Muscle of leg (tissue), 3 donors: ENCODE measurements at regions not wholly inside any gene's neighbourhood (a gene's known extent, or its start where the extent isn't known, plus 50 kb on each side); places are given as distances from the start of the nearest gene placed in this dataset.
A peak's percentile ranks its signal among the peaks of the same experiment; 100 is the strongest.
"Not testable (repeated sequence)": the region's sequence is repeated elsewhere in the genome, so short reads cannot be mapped to it uniquely, and the experiment has no call there.

Experiments used
- DNase-seq: peaks from one replicate; pipeline ENCODE4 v3.0.0; 2013
- H3K27ac ChIP-seq: one replicate; pipeline ENCODE4 v1.5.1; 2013; ENCODE audit warnings: mild to moderate bottlenecking, low read length, control low read depth
- H3K27me3 ChIP-seq: one replicate; pipeline ENCODE4 v1.6.1; 2013; ENCODE audit warnings: low read length; ENCODE audit not compliant: control insufficient read depth, insufficient read depth
- H3K36me3 ChIP-seq: one replicate; pipeline ENCODE4 v1.6.1; 2013; ENCODE audit warnings: low read length; ENCODE audit not compliant: control insufficient read depth, insufficient read depth
- H3K4me1 ChIP-seq: one replicate; pipeline ENCODE4 v1.6.1; 2013; ENCODE audit warnings: low read length; ENCODE audit not compliant: control insufficient read depth, insufficient read depth
- H3K4me3 ChIP-seq: one replicate; pipeline ENCODE4 v1.5.1; 2013; ENCODE audit warnings: low read length, control low read depth
- H3K9me3 ChIP-seq: replicated peaks from 2 replicates; pipeline ENCODE4 v1.6.1; 2013; ENCODE audit warnings: low read depth, low read length; ENCODE audit not compliant: control insufficient read depth
- WGBS: methylation state at CpG from one replicate; pipeline ENCODE4 v1.1.5; 2013; ENCODE audit warnings: missing lambda C conversion rate; ENCODE audit not compliant: insufficient coverage; 5-methylcytosine and 5-hydroxymethylcytosine counted together

- DNase-seq, H3K27me3 ChIP-seq, H3K9me3 ChIP-seq, H3K36me3 ChIP-seq, H3K4me1 ChIP-seq, H3K27ac ChIP-seq, H3K4me3 ChIP-seq: not testable (repeated sequence)
- no CpG with 5 or more reads among the region's 3 CpGs for WGBS
Observed at GRCh38 chr4:85054925-85055324, 88.4 kb upstream of the WDFY3 start.

DNA sequence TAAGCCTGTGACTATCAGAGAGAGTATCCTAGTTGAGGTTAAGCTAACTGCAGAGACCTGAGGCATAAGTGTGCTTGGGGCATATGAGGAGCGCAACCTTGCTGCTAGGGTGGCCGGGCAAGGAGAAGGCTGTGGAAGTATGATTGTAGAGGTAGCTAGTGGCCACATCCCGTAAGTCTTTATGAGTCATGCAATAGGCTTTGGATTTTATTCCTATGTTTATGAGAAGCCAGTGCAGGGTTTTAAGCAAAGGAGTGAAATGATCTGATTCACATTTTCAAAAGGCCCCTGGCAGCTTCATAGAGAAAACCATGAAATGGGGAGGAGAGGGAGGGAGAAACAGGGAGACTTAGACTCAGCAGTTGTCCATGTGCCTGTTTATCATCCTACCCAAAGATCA, 92.1 kb upstream of the WDFY3 start:
- Histone ChIP-seq H3K27ac (no peak overlapping the region), H3K36me3 (no peaks in the 10 kb centered on the region), H3K9me3 (no peaks in the 10 kb centered on the region), H3K4me1 (no peaks in the 10 kb centered on the region), H3K27me3 (no peaks in the 10 kb centered on the region), H3K4me3 (no peak overlapping the region)
- DNase-seq: no peak
- WGBS: 98% methylated on average over 3 of the region's 3 CpGs

- WGBS: no CpG with 5 or more reads among the region's 1 CpG
- Histone ChIP-seq H3K4me1 (no peaks in the 10 kb centered on the region), H3K9me3 (no peaks in the 10 kb centered on the region), H3K27me3 (no peaks in the 10 kb centered on the region), H3K27ac (no peak overlapping the region), H3K36me3 (no peaks in the 10 kb centered on the region), H3K4me3 (no peak overlapping the region)
- DNase-seq: no peak
Observed at GRCh38 chr4:85061974-85062373, 95.5 kb upstream of the WDFY3 start.

DNA sequence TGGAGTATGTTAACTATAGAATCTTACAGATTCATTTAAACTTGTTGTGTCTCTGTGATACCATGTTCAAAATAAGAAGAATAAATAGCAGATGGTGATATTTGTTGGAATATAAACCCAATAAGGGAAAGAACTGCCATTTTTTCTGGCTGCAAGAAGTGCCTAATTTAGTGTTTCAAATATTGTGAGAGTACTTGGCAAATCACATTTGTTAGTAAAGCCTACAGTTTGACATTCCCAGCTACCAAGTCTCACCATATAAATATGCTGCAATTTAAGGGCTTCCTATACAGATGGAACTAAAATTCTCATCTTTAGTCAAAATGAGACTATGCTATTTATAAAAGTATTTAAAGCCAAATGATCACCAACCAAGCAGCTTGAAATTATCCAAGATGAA, 96.0 kb upstream of the WDFY3 start:
- no peak overlapping the region for H3K4me3 ChIP-seq
- no peak for DNase-seq
- no peaks in the 10 kb centered on the region for H3K36me3 ChIP-seq
- H3K4me1 ChIP-seq: no peaks in the 10 kb centered on the region
- no peaks in the 10 kb centered on the region for H3K27me3 ChIP-seq
- H3K27ac ChIP-seq: no peak overlapping the region
- no peaks in the 10 kb centered on the region for H3K9me3 ChIP-seq

DNA sequence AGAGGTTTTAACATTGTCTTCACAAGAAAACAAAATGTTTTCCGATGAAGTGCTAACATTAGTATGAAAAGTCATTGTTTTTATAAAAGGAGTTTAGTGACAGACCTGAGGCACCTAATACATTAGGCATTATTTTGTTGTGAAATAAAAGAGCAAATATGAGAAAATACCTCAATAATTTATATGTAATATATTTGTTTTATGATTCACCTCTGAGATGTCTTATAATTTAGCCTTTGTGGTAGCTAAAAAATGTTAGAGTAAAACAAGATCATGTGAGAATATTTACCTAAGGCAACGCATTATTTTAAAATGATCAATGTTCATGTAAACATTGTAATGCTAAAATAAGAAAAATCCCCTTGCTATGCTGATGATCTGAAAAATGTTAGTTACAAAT, 100.9 kb upstream of the WDFY3 start:
- no peaks in the 10 kb centered on the region for H3K27me3 ChIP-seq
- no peaks in the 10 kb centered on the region for H3K9me3 ChIP-seq
- no CpG with 5 or more reads among the region's 2 CpGs for WGBS

DNA sequence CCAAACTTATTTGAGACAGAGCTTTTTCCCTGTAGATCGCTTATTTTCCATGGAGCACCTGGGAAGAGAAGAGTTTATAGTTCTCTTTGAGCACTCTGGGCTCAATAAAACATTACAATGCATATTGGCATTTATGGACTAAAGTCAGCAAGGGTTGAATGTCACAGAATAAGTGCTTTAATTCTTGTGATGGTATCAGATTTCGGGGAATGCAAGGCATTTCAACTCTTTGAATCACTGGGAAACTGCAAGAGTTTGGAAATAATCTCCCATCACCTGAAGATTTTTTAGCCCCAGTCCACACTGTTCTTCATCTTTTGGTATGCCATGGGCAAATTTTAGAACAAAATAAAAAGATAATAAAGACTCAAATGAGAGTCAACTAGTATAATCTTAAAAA, 111.5 kb upstream of the WDFY3 start:
- H3K4me1 ChIP-seq: no peaks in the 10 kb centered on the region
- no peak overlapping the region for H3K27ac ChIP-seq
- no peak overlapping the region for H3K4me3 ChIP-seq
- H3K27me3 ChIP-seq: no peaks in the 10 kb centered on the region
- no CpG with 5 or more reads among the region's 2 CpGs for WGBS
- no peaks in the 10 kb centered on the region for H3K36me3 ChIP-seq
- H3K9me3 ChIP-seq: no peaks in the 10 kb centered on the region
- DNase-seq: no peak

More for the DNA sequence above, 100.9 kb upstream of the WDFY3 start:
- Histone ChIP-seq H3K36me3 (no peaks in the 10 kb centered on the region), H3K27ac (no peak overlapping the region), H3K4me1 (no peaks in the 10 kb centered on the region), H3K4me3 (no peak overlapping the region)
- no peak for DNase-seq

GRCh38 chr4:85081196-85081595, 114.7 kb upstream of the WDFY3 start:
- H3K27ac ChIP-seq: no peak overlapping the region
- no peak for DNase-seq
- H3K4me1 ChIP-seq: no peaks in the 10 kb centered on the region
- WGBS: no CpG with 5 or more reads among the region's 1 CpG
- no peaks in the 10 kb centered on the region for H3K36me3 ChIP-seq
- H3K9me3 ChIP-seq: no peaks in the 10 kb centered on the region
- no peaks in the 10 kb centered on the region for H3K27me3 ChIP-seq
- H3K4me3 ChIP-seq: no peak overlapping the region

GRCh38 chr4:85084371-85085094, 118.0 kb upstream of the WDFY3 start:
- no peak overlapping the region for H3K4me3 ChIP-seq
- H3K9me3 ChIP-seq: peaks cover 3% of the 10 kb centered on the region
- no peaks in the 10 kb centered on the region for H3K27me3 ChIP-seq
- no peaks in the 10 kb centered on the region for H3K4me1 ChIP-seq
- DNase-seq: peak; percentile 87
- WGBS: no CpG with 5 or more reads among the region's 3 CpGs
- no peak overlapping the region for H3K27ac ChIP-seq
- no peaks in the 10 kb centered on the region for H3K36me3 ChIP-seq

DNA sequence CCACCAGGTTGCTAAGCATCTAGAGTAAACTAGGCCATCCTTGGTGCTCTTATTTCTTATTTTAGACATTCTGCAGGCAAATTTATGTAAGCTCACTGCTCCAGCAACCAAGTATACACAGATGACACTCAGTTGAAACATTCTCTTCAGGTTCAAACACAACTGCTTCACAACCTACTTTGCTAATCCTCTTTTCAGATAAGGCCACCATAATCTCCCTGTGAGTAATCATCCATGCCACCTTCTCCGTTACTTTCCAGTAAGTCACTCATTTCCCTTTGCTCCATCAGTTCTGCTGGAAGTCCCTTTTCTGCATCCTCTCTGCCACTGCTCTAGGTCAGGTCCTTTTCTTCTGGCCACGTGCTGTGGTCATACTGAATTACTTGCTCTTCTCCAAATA, 120.2 kb upstream of the WDFY3 start:
- Histone ChIP-seq H3K27ac (no peak overlapping the region), H3K36me3 (no peaks in the 10 kb centered on the region), H3K4me1 (no peaks in the 10 kb centered on the region), H3K27me3 (no peaks in the 10 kb centered on the region), H3K9me3 (peaks cover 3% of the 10 kb centered on the region), H3K4me3 (no peak overlapping the region)
- 100% methylated on average over 1 of the region's 2 CpGs for WGBS
- no peak for DNase-seq

- no CpG with 5 or more reads among the region's 3 CpGs for WGBS
- no peak for DNase-seq
Observed at GRCh38 chr4:85092536-85092935, 126.0 kb upstream of the WDFY3 start.

DNA sequence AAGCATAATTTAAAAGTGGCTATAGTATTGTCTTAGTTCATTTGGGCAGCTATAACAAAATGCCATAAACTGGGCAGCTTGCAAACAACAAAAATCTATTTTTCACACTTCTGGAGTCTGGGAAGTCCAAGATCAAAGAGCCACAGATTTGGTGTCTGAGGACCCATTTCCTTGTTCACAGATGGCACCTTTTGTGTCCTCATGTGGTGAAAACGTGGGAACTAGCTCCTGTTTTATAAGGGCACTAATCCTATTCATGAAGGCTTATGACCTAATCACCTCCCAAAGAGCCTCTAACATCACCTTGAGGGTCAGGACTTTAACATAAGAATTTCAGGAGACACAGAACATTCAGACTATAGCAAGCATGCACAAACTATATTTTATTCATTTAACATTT, 126.5 kb upstream of the WDFY3 start:
- no peak for DNase-seq
- no peak overlapping the region for H3K27ac ChIP-seq
- WGBS: no CpG with 5 or more reads among the region's 1 CpG
- peaks cover 10% of the 10 kb centered on the region for H3K9me3 ChIP-seq
- H3K4me1 ChIP-seq: no peaks in the 10 kb centered on the region
- no peaks in the 10 kb centered on the region for H3K36me3 ChIP-seq
- H3K27me3 ChIP-seq: no peaks in the 10 kb centered on the region
- H3K4me3 ChIP-seq: no peak overlapping the region

More at GRCh38 chr4:85092536-85092935, 126.0 kb upstream of the WDFY3 start:
- Histone ChIP-seq H3K4me3 (no peak overlapping the region), H3K4me1 (no peaks in the 10 kb centered on the region), H3K36me3 (no peaks in the 10 kb centered on the region), H3K27ac (no peak overlapping the region), H3K27me3 (no peaks in the 10 kb centered on the region), H3K9me3 (peaks cover 10% of the 10 kb centered on the region)
